RWPE1 (cell line): ENCODE measurements at regions not wholly inside any gene's neighbourhood (a gene's known extent, or its start where the extent isn't known, plus 50 kb on each side); places are given as distances from the start of the nearest gene placed in this dataset.

ENCODE experiments used
- CTCF ChIA-PET: fragments of 350-600 bp; sonication (Branson Sonifier 250); formaldehyde crosslinking; extraction: SDS; loops from one replicate; lab custom pipeline; 2021; lab: Yijun Ruan, JAX
- POLR2A ChIA-PET: fragments of 400-600 bp; formaldehyde crosslinking; extraction: SDS; loops from one replicate; lab custom pipeline; 2020; ENCODE audit warnings: antibody characterized with exemption; ENCODE audit not compliant: low non-redundant PET; lab: Yijun Ruan, JAX
- DNase-seq: peaks from one replicate; pipeline ENCODE4 v3.0.0; 2012; ENCODE audit warnings: low spot score
- H3K27ac ChIP-seq: fragments of 450-650 bp; 2 replicates; pipeline ENCODE4 v1.5.1; 2017
- CTCF ChIP-seq: fragments of 450-650 bp; conservative IDR thresholded peaks from 2 replicates; pipeline ENCODE4 v1.5.1; 2017; ENCODE audit warnings: low read depth, mild to moderate bottlenecking

- POLR2A ChIA-PET: no interaction called here
- TF ChIP-seq CTCF: no peak
- no peak overlapping the region for H3K27ac ChIP-seq
- DNase-seq: no peak
- CTCF ChIA-PET: interaction anchor here (0.5 to 0.7 kb wide), 2 partner anchors 381 to 1566 kb away, joined by 3 to 7 read pairs; no protein-coding TSS in a partner anchor
Measured at GRCh38 chr5:164041105-164041504, 535.7 kb downstream of the MAT2B start.

- CTCF ChIA-PET: no interaction called here
- DNase-seq: no peak
- POLR2A ChIA-PET: no interaction called here
- peak; percentile 52 for TF ChIP-seq CTCF
- H3K27ac ChIP-seq: no peak overlapping the region
Measured at GRCh38 chr5:164048359-164048926, 543.0 kb downstream of the MAT2B start.

GRCh38 chr5:164051745-164052144 lies 546.3 kb downstream of the MAT2B start:
- DNase-seq: no peak
- ChIA-PET CTCF (no interaction called here), POLR2A (no interaction called here)
- TF ChIP-seq CTCF: no peak
- H3K27ac ChIP-seq: no peak overlapping the region

- no peak overlapping the region for H3K27ac ChIP-seq
- POLR2A ChIA-PET: no interaction called here
- TF ChIP-seq CTCF: no peak
- CTCF ChIA-PET: interaction anchor here (0.5 to 0.8 kb wide), 4 partner anchors 41 to 848 kb away, joined by 3 to 4 read pairs (median 3); no protein-coding TSS in a partner anchor
- DNase-seq: no peak
Measured at GRCh38 chr5:164052536-164053093, 547.2 kb downstream of the MAT2B start.

- POLR2A ChIA-PET: no interaction called here
- no peak for DNase-seq
- no peak for TF ChIP-seq CTCF
- CTCF ChIA-PET: interaction anchor here (0.8 kb wide), 1 partner anchor 424 kb away, joined by 3 read pairs; no protein-coding TSS in a partner anchor
- H3K27ac ChIP-seq: no peak overlapping the region
Measured at GRCh38 chr5:164053123-164053522, 547.7 kb downstream of the MAT2B start.

- ChIA-PET CTCF (no interaction called here), POLR2A (no interaction called here)
- TF ChIP-seq CTCF: no peak
- no peak for DNase-seq
- H3K27ac ChIP-seq: no peak overlapping the region
Measured at GRCh38 chr5:164054461-164054860, 549.0 kb downstream of the MAT2B start.
